BJ (cell line): ENCODE measurements at regions not wholly inside any gene's neighbourhood (a gene's known extent, or its start where the extent isn't known, plus 50 kb on each side); places are given as distances from the start of the nearest gene placed in this dataset.
A peak's percentile ranks its signal among the peaks of the same experiment; 100 is the strongest.

ENCODE experiments used
- CTCF ChIA-PET: fragments of 350-600 bp; formaldehyde crosslinking; extraction: SDS; loops from one replicate; lab custom pipeline; 2021; ENCODE audit warnings: antibody characterized with exemption, inconsistent platforms; lab: Yijun Ruan, JAX
- POLR2A ChIA-PET: fragments of 300-600 bp; sonication (Branson Sonifier 250); formaldehyde crosslinking; extraction: SDS; loops from one replicate; lab custom pipeline; 2021; ENCODE audit warnings: antibody characterized with exemption; lab: Charles Lee
- DNase-seq: peaks from one replicate; pipeline ENCODE4 v3.0.0-alpha.2; 2011; ENCODE audit warnings: low read depth
- H3K27me3 ChIP-seq: 2 replicates; pipeline ENCODE4 v1.6.0; 2011; ENCODE audit warnings: low read length; ENCODE audit not compliant: control insufficient read depth, insufficient read depth
- H3K36me3 ChIP-seq: 2 replicates; pipeline ENCODE4 v1.5.1; 2011; ENCODE audit warnings: low read length; ENCODE audit not compliant: control insufficient read depth, insufficient read depth
- H3K4me3 ChIP-seq: 2 replicates; pipeline ENCODE4 v1.5.1; 2011; ENCODE audit warnings: low read depth, mild to moderate bottlenecking, control low read depth, low read length
- CTCF ChIP-seq: IDR thresholded peaks from 2 replicates; pipeline ENCODE4 v1.5.1; 2011; ENCODE audit warnings: low read depth, mild to moderate bottlenecking, control low read depth, inconsistent platforms, low read length, moderate library complexity; ENCODE audit not compliant: insufficient read depth

GRCh38 chr1:162982364-162982763 is 86.8 kb upstream of the RGS4 start:
- CTCF ChIA-PET, result no interaction called here
- POLR2A ChIA-PET, result no interaction called here

DNA sequence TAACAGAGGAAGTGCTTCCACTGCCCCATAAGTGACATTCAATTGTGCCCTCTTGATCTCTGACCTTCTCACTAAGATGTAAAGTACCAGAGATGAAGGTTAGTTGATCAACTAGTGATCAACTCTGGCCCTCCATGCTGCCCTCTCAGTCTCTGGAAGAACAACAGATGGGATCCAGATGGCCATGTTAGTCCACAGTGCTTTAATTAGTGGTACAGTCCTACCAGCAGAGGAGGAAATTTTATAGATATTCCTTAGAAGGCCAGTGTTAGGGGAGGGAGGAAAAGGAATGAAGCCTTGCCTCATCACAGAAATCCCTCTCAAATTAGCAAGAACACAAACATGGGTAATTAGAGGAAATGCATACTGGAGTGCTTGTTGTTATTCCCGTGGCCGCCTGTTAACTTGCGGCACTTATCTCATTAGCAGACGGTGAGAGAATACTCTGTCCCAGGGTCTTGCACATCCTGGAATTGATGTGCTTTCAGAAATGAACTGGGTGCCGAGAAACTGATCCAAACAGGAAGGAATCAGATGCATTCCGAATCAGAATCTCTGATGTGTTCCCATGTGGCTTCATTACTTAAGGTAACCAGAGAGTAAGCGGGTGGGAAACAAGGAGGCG is 91.1 kb upstream of the RGS4 start:
- peak; percentile 66 for DNase-seq
- CTCF ChIA-PET, result interaction anchor here (1.0 to 1.3 kb wide), 2 partner anchors 10 to 91 kb away, joined by 4 read pairs; partner anchors contain the start of gene RGS4
- 0 out of 2 replicates have a peak, but pooled peaks have one; percentile 16 for TF ChIP-seq CTCF
- no peaks in the 10 kb centered on the region for H3K36me3 ChIP-seq
- H3K4me3 ChIP-seq, result no peak overlapping the region
- POLR2A ChIA-PET, result no interaction called here
- no peaks in the 10 kb centered on the region for H3K27me3 ChIP-seq

More at GRCh38 chr1:162982364-162982763, 86.8 kb upstream of the RGS4 start:
- no peaks in the 10 kb centered on the region for H3K27me3 ChIP-seq
- H3K4me3 ChIP-seq, result no peak overlapping the region
- no peak for DNase-seq
- no peaks in the 10 kb centered on the region for H3K36me3 ChIP-seq
- no peak for TF ChIP-seq CTCF

DNA sequence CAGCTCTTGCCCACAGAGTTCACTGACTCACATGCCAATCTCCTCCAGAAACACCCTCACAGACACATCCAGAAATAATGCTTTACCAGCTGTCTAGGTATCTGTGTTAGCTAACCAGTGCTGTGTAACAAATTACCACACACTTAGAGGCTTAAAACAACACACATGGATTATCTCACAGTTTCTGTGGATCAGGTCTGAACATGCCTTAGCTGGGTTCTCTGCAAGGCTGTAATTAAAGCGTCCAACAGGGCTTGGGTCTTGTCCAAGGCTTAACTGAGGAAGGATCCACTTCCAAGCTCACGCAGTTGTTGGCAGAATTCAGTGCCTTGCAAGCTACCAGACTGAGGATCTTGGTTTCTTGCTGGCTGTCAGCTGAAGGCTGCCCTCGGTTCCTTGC is 92.5 kb upstream of the RGS4 start:
- no peaks in the 10 kb centered on the region for H3K27me3 ChIP-seq
- CTCF ChIA-PET, result interaction anchor here (0.8 to 2.0 kb wide), 2 partner anchors 83 to 98 kb away, joined by 3 to 6 read pairs; no protein-coding TSS in a partner anchor
- no peak for DNase-seq
- TF ChIP-seq CTCF, result no peak
- POLR2A ChIA-PET, result no interaction called here
- no peak overlapping the region for H3K4me3 ChIP-seq
- H3K36me3 ChIP-seq, result no peaks in the 10 kb centered on the region

DNA sequence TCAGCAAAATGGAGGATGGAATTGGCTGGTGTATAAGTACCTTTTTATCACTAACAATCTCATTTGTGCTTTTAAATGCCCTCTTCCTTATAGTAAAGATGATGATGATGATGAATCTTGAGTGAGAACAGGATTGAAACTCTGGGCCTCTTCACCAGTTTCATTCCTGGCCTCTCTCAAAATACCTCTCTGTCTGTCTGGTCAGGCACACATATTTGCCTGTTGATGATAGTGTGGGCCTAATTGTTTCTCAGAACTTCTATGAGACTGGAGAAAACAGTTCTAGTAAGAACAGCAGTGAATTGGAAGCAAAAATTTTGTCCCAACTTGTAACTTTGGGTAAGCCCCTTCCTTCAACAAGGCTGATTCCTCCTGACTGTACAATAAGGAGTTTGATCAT is 94.4 kb upstream of the RGS4 start:
- ChIA-PET POLR2A (no interaction called here), CTCF (interaction anchor here (0.8 to 1.6 kb wide), 4 partner anchors 18 to 97 kb away, joined by 3 to 6 read pairs (median 4); partner anchors contain the start of gene RGS4)
- no peak for TF ChIP-seq CTCF
- Histone ChIP-seq H3K36me3 (no peaks in the 10 kb centered on the region), H3K27me3 (no peaks in the 10 kb centered on the region), H3K4me3 (no peak overlapping the region)
- no peak for DNase-seq

DNA sequence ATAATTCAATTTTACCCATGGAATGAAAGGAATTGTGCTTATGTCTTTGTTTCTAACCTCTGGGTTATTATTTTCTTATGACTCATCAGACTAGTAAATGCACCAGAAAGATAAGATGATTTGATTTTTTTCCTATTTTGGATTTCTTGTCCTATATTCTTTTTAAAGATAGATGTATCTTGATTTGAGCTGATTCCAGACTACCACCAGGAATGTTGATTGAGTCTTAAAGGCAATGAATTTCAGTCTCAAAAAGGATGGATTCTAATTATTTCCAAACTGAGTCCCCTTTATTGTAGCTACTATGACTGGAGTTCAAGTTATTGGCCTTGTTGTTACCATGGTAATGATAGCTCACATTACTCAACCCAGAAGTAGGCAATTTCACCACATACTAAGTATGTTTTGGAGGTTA is 95.8 kb upstream of the RGS4 start:
- DNase-seq, result peak; percentile 89
- ChIA-PET POLR2A (interaction anchor here (0.6 kb wide), 1 partner anchor 23 kb away, joined by 3 read pairs; no protein-coding TSS in a partner anchor), CTCF (interaction anchor here (1.0 to 1.6 kb wide), 2 partner anchors 95 kb away, joined by 5 to 6 read pairs; partner anchors contain the start of gene RGS4)
- H3K36me3 ChIP-seq, result no peaks in the 10 kb centered on the region
- H3K4me3 ChIP-seq, result no peak overlapping the region
- no peak for TF ChIP-seq CTCF
- no peaks in the 10 kb centered on the region for H3K27me3 ChIP-seq
